ENCODE measurements at regions not wholly inside any gene's neighbourhood (a gene's known extent, or its start where the extent isn't known, plus 50 kb on each side); places are given as distances from the start of the nearest gene placed in this dataset.

GRCh38 chr5:116637149-116637740 lies 62.6 kb upstream of the SEMA6A start:
- no peak for TF ChIP-seq CTCF (IDR thresholded peaks at IDR 0.05)
- no peak for TF ChIP-seq POLR2A (IDR thresholded peaks at IDR 0.05)
